ENCODE measurements at regions not wholly inside any gene's neighbourhood (a gene's known extent, or its start where the extent isn't known, plus 50 kb on each side); places are given as distances from the start of the nearest gene placed in this dataset.

DNA sequence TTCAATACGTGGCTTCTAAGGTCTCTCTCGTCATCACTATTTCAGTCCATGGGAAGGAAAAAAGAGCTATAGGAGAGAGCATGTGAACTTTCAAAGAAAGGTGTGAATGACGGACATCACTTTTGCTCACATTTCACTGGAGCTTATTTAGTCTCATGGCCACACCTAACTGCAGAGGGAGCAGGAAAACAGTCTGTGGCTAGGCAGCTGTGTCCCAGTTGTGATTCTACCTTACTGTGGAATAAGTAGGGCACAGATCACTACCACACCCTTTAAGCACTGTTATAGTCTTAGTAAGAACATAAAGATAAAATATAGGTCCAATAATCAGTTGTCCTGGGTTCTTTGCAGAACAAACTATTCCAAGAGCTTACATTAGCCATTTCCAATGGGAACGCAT lies 192.9 kb downstream of the NRIP1 start:
- Histone ChIP-seq H3K9ac (ENCODE audit: low read depth in 1 of 2, low read length in 2 of 2) (no peak overlapping the region), H3K9me3 (ENCODE audit: control insufficient read depth in 1 of 2, low read length in 2 of 2) (no peaks in the 10 kb centered on the region), H3K27ac (ENCODE audit: low read depth, low read length) (no peak overlapping the region), H3K4me3 (ENCODE audit: low read depth in 1 of 2, low read length in 2 of 2) (no peak overlapping the region), H3K27me3 (ENCODE audit: control insufficient read depth in 1 of 2, insufficient read depth in 2 of 2, low read length in 2 of 2) (no peaks in the 10 kb centered on the region), H3K36me3 (ENCODE audit: control insufficient read depth in 1 of 2, insufficient read depth in 2 of 2, low read length in 2 of 2) (no peaks in the 10 kb centered on the region), H3K4me1 (ENCODE audit: control insufficient read depth in 1 of 2, insufficient read depth in 2 of 2, low read length in 2 of 2) (peaks cover 16 to 50% of the 10 kb centered on the region in 2 donors)

GRCh38 chr21:14870853-14871149 lies 194.0 kb downstream of the NRIP1 start:
- Histone ChIP-seq H3K4me3 (ENCODE audit: low read depth in 1 of 2, low read length in 2 of 2) (no peak overlapping the region), H3K9me3 (ENCODE audit: control insufficient read depth in 1 of 2, low read length in 2 of 2) (no peaks in the 10 kb centered on the region), H3K4me1 (ENCODE audit: control insufficient read depth in 1 of 2, insufficient read depth in 2 of 2, low read length in 2 of 2) (peaks cover 12 to 41% of the 10 kb centered on the region in 2 donors), H3K9ac (ENCODE audit: low read depth in 1 of 2, low read length in 2 of 2) (no peak overlapping the region), H3K36me3 (ENCODE audit: control insufficient read depth in 1 of 2, insufficient read depth in 2 of 2, low read length in 2 of 2) (no peaks in the 10 kb centered on the region), H3K27ac (ENCODE audit: low read depth, low read length) (no peak overlapping the region), H3K27me3 (ENCODE audit: control insufficient read depth in 1 of 2, insufficient read depth in 2 of 2, low read length in 2 of 2) (no peaks in the 10 kb centered on the region)

DNA sequence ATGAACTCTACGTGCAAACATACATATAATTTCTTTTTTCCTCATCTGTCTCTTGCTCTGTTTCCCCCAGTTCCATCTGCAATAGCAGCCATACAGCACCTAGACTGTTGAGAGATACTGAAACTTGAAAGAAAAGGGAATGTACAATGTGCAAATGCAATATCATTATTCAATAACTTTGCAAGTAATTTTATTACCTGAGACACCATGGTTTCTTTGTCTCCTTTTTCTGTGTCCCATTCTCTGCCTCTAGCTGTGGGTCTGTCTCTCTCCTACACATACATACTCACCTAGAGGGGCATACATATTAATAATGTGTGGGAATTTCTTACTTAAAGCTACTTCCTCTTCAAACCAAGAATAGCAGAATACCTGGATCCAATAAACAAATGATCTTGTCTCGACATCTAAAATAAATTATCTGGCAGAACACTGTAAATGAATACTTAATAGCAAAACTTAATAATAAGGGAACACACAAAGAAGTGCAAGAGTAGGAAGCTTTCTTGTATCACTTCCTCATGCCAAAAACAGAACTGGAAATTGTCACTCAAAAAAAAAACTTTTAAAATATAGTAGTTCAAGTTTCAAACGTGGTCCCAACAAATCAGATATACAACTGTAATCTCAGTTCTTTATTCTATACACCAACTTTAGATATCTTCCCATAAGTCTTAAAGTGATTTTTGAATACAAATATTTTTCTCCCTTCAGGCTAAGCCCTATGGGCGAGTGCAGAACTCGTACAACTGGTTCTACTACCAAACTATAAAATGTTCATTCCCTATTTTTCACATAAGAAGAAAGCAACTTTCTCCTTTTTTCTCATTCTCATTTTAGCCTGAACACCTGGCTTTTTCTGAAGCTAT lies 194.6 kb downstream of the NRIP1 start:
- H3K36me3 ChIP-seq (ENCODE audit: control insufficient read depth in 1 of 2, insufficient read depth in 2 of 2, low read length in 2 of 2), result no peaks in the 10 kb centered on the region
- H3K4me3 ChIP-seq (ENCODE audit: low read depth in 1 of 2, low read length in 2 of 2), result no peak overlapping the region
- H3K27ac ChIP-seq (ENCODE audit: low read depth, low read length), result no peak overlapping the region
- no peaks in the 10 kb centered on the region for H3K27me3 ChIP-seq (ENCODE audit: control insufficient read depth in 1 of 2, insufficient read depth in 2 of 2, low read length in 2 of 2)
- H3K9ac ChIP-seq (ENCODE audit: low read depth in 1 of 2, low read length in 2 of 2), result no peak overlapping the region
- no peaks in the 10 kb centered on the region for H3K9me3 ChIP-seq (ENCODE audit: control insufficient read depth in 1 of 2, low read length in 2 of 2)
- H3K4me1 ChIP-seq (ENCODE audit: control insufficient read depth in 1 of 2, insufficient read depth in 2 of 2, low read length in 2 of 2), result peaks cover 12 to 35% of the 10 kb centered on the region in 2 donors

GRCh38 chr21:14866859-14867765 lies 197.7 kb downstream of the NRIP1 start:
- Histone ChIP-seq H3K9me3 (ENCODE audit: control insufficient read depth in 1 of 2, low read length in 2 of 2) (no peaks in the 10 kb centered on the region), H3K9ac (ENCODE audit: low read depth in 1 of 2, low read length in 2 of 2) (no peak overlapping the region), H3K4me3 (ENCODE audit: low read depth in 1 of 2, low read length in 2 of 2) (no peak overlapping the region), H3K4me1 (ENCODE audit: control insufficient read depth in 1 of 2, insufficient read depth in 2 of 2, low read length in 2 of 2) (peaks cover 9 to 39% of the 10 kb centered on the region in 2 donors), H3K27ac (ENCODE audit: low read depth, low read length) (no peak overlapping the region), H3K27me3 (ENCODE audit: control insufficient read depth in 1 of 2, insufficient read depth in 2 of 2, low read length in 2 of 2) (no peaks in the 10 kb centered on the region), H3K36me3 (ENCODE audit: control insufficient read depth in 1 of 2, insufficient read depth in 2 of 2, low read length in 2 of 2) (no peaks in the 10 kb centered on the region)

DNA sequence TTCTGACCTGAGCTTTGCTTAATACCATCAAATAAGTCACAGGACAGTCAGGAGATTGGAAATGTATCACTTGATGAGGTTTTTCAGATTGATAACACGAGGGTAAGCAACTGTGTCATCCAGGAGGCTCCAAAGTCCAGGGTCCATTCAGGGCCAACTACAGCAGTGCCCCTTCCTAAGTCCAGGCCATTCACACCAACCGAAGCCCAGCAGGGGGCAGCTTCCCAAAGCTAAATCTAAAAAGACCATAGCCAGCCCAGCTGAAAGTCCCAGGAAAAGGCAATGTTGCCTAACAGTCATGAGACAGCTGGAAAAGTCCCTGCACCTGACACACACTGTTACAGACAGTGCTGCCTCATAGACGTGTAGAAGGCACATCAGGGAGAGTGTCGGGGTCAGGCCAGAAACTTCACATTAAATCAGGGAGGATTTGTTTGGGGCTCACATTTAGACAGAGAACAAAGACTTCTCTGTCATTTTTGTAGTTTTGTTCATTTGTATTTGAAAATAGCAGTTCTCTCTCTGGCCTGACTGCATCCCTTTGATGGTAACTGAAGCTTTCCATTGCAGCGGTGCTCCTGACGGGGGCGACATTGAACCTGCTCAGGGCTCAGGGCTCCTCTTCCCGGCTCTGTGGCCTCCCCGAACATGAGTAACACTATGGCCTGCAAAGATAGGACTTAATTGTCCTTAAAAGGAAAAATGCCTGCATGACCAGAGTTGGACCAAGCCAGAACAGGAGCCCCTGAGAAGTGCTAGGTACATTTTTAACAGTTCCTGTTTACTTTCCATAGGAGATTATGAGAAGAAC lies 200.4 kb downstream of the NRIP1 start:
- Histone ChIP-seq H3K9me3 (ENCODE audit: control insufficient read depth in 1 of 2, low read length in 2 of 2) (no peaks in the 10 kb centered on the region), H3K4me3 (ENCODE audit: low read depth in 1 of 2, low read length in 2 of 2) (no peak overlapping the region), H3K27ac (ENCODE audit: low read depth, low read length) (no peak overlapping the region)

GRCh38 chr21:14863745-14864210 lies 201.0 kb downstream of the NRIP1 start:
- Histone ChIP-seq H3K36me3 (ENCODE audit: control insufficient read depth in 1 of 2, insufficient read depth in 2 of 2, low read length in 2 of 2) (no peaks in the 10 kb centered on the region), H3K27ac (ENCODE audit: low read depth, low read length) (no peak overlapping the region), H3K4me3 (ENCODE audit: low read depth in 1 of 2, low read length in 2 of 2) (no peak overlapping the region), H3K9ac (ENCODE audit: low read depth in 1 of 2, low read length in 2 of 2) (no peak overlapping the region), H3K4me1 (ENCODE audit: control insufficient read depth in 1 of 2, insufficient read depth in 2 of 2, low read length in 2 of 2) (peaks cover 5 to 17% of the 10 kb centered on the region in 2 donors), H3K27me3 (ENCODE audit: control insufficient read depth in 1 of 2, insufficient read depth in 2 of 2, low read length in 2 of 2) (no peaks in the 10 kb centered on the region), H3K9me3 (ENCODE audit: control insufficient read depth in 1 of 2, low read length in 2 of 2) (no peaks in the 10 kb centered on the region)

More for the DNA sequence above, 200.4 kb downstream of the NRIP1 start:
- Histone ChIP-seq H3K36me3 (ENCODE audit: control insufficient read depth in 1 of 2, insufficient read depth in 2 of 2, low read length in 2 of 2) (no peaks in the 10 kb centered on the region), H3K9ac (ENCODE audit: low read depth in 1 of 2, low read length in 2 of 2) (no peak overlapping the region), H3K4me1 (ENCODE audit: control insufficient read depth in 1 of 2, insufficient read depth in 2 of 2, low read length in 2 of 2) (peaks cover 5 to 18% of the 10 kb centered on the region in 2 donors), H3K27me3 (ENCODE audit: control insufficient read depth in 1 of 2, insufficient read depth in 2 of 2, low read length in 2 of 2) (no peaks in the 10 kb centered on the region)

GRCh38 chr21:14862794-14863720 lies 201.7 kb downstream of the NRIP1 start:
- no peaks in the 10 kb centered on the region for H3K27me3 ChIP-seq (ENCODE audit: control insufficient read depth in 1 of 2, insufficient read depth in 2 of 2, low read length in 2 of 2)
- no peak overlapping the region for H3K9ac ChIP-seq (ENCODE audit: low read depth in 1 of 2, low read length in 2 of 2)
- no peaks in the 10 kb centered on the region for H3K9me3 ChIP-seq (ENCODE audit: control insufficient read depth in 1 of 2, low read length in 2 of 2)
- H3K27ac ChIP-seq (ENCODE audit: low read depth, low read length), result no peak overlapping the region
- H3K4me1 ChIP-seq (ENCODE audit: control insufficient read depth in 1 of 2, insufficient read depth in 2 of 2, low read length in 2 of 2), result peaks cover 5 to 11% of the 10 kb centered on the region in 2 donors
- H3K4me3 ChIP-seq (ENCODE audit: low read depth in 1 of 2, low read length in 2 of 2), result no peak overlapping the region
- no peaks in the 10 kb centered on the region for H3K36me3 ChIP-seq (ENCODE audit: control insufficient read depth in 1 of 2, insufficient read depth in 2 of 2, low read length in 2 of 2)

- peaks cover 0 to 4% of the 10 kb centered on the region in 2 donors for H3K9me3 ChIP-seq (ENCODE audit: control insufficient read depth in 1 of 2, low read length in 2 of 2)
- no peak overlapping the region for H3K9ac ChIP-seq (ENCODE audit: low read depth in 1 of 2, low read length in 2 of 2)
- H3K4me3 ChIP-seq (ENCODE audit: low read depth in 1 of 2, low read length in 2 of 2), result no peak overlapping the region
- H3K36me3 ChIP-seq (ENCODE audit: control insufficient read depth in 1 of 2, insufficient read depth in 2 of 2, low read length in 2 of 2), result peaks cover 0 to under 1% of the 10 kb centered on the region in 2 donors
- no peaks in the 10 kb centered on the region for H3K4me1 ChIP-seq (ENCODE audit: control insufficient read depth in 1 of 2, insufficient read depth in 2 of 2, low read length in 2 of 2)
- no peaks in the 10 kb centered on the region for H3K27me3 ChIP-seq (ENCODE audit: control insufficient read depth in 1 of 2, insufficient read depth in 2 of 2, low read length in 2 of 2)
- H3K27ac ChIP-seq (ENCODE audit: low read depth, low read length), result no peak overlapping the region
Observed at GRCh38 chr21:14858311-14858710, 206.5 kb downstream of the NRIP1 start.

DNA sequence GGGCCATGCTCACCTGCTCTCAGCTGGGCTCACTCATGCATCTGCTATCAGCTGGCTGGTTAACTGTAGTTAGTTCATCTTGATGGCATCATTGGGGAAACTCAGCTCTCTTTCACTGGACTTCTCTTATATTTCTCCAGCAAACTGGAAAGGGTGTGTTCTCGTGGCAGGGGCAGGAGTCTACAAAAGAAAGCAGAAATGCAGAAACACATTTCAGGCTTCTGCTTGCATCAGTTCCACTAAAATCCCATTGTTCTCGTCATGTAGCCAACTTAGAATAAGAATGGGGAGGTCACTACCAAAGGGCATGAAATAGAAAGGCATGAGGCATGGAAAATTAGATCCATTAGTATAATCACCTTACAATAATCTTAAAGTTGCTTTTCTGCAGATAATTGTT lies 207.3 kb downstream of the NRIP1 start:
- H3K27ac ChIP-seq (ENCODE audit: low read depth, low read length), result no peak overlapping the region
- no peaks in the 10 kb centered on the region for H3K4me1 ChIP-seq (ENCODE audit: control insufficient read depth in 1 of 2, insufficient read depth in 2 of 2, low read length in 2 of 2)
- H3K27me3 ChIP-seq (ENCODE audit: control insufficient read depth in 1 of 2, insufficient read depth in 2 of 2, low read length in 2 of 2), result no peaks in the 10 kb centered on the region
- no peak overlapping the region for H3K4me3 ChIP-seq (ENCODE audit: low read depth in 1 of 2, low read length in 2 of 2)
- H3K36me3 ChIP-seq (ENCODE audit: control insufficient read depth in 1 of 2, insufficient read depth in 2 of 2, low read length in 2 of 2), result peaks cover 0 to 3% of the 10 kb centered on the region in 2 donors
- H3K9ac ChIP-seq (ENCODE audit: low read depth in 1 of 2, low read length in 2 of 2), result no peak overlapping the region
- H3K9me3 ChIP-seq (ENCODE audit: control insufficient read depth in 1 of 2, low read length in 2 of 2), result peaks cover 0 to 8% of the 10 kb centered on the region in 2 donors

Data from duodenal mucosa (tissue), 2 donors.